HG03354 (cell line): ENCODE measurements at regions not wholly inside any gene's neighbourhood (a gene's known extent, or its start where the extent isn't known, plus 50 kb on each side); places are given as distances from the start of the nearest gene placed in this dataset.
A peak's percentile ranks its signal among the peaks of the same experiment; 100 is the strongest.

ENCODE experiments used
- ATAC-seq: cut with Tn5 transposase; IDR thresholded peaks from one replicate; pipeline ENCODE4 v1.9.1; 2021; ENCODE audit warnings: mild to moderate bottlenecking; ENCODE audit not compliant: unreplicated experiment, poor library complexity, severe bottlenecking

- ATAC-seq: no peak
Measured at GRCh38 chr6:119562168-119562567, 212.6 kb upstream of the MAN1A1 start.

- ATAC-seq: no peak
Measured at GRCh38 chr6:119559586-119559985, 210.0 kb upstream of the MAN1A1 start.

GRCh38 chr6:119557239-119557638, 207.7 kb upstream of the MAN1A1 start:
- ATAC-seq: no peak

- no peak for ATAC-seq
Measured at GRCh38 chr6:119552021-119552420, 202.5 kb upstream of the MAN1A1 start.

- no peak for ATAC-seq
Measured at GRCh38 chr6:119547024-119547423, 197.5 kb upstream of the MAN1A1 start.

- no peak for ATAC-seq
Measured at GRCh38 chr6:119545245-119545644, 195.7 kb upstream of the MAN1A1 start.

- no peak for ATAC-seq
Measured at GRCh38 chr6:119544325-119545175, 195.0 kb upstream of the MAN1A1 start.

- no peak for ATAC-seq
Measured at GRCh38 chr6:119543332-119543731, 193.8 kb upstream of the MAN1A1 start.

GRCh38 chr6:119542037-119542436, 192.5 kb upstream of the MAN1A1 start:
- no peak for ATAC-seq

GRCh38 chr6:119541132-119541905, 191.8 kb upstream of the MAN1A1 start:
- ATAC-seq: no peak

- ATAC-seq: no peak
Measured at GRCh38 chr6:119540417-119540816, 190.9 kb upstream of the MAN1A1 start.

GRCh38 chr6:119539066-119539746, 189.6 kb upstream of the MAN1A1 start:
- no peak for ATAC-seq

- ATAC-seq: no peak
Measured at GRCh38 chr6:119536666-119537065, 187.1 kb upstream of the MAN1A1 start.

- ATAC-seq: peak; percentile 44
Measured at GRCh38 chr6:119535332-119535731, 185.8 kb upstream of the MAN1A1 start.

GRCh38 chr6:119533603-119534279, 184.2 kb upstream of the MAN1A1 start:
- peak; percentile 60 for ATAC-seq

GRCh38 chr6:119527231-119527578, 177.6 kb upstream of the MAN1A1 start:
- no peak for ATAC-seq

GRCh38 chr6:119526561-119527230, 177.1 kb upstream of the MAN1A1 start:
- ATAC-seq: no peak

GRCh38 chr6:119524410-119524809, 174.8 kb upstream of the MAN1A1 start:
- ATAC-seq: no peak

- no peak for ATAC-seq
Measured at GRCh38 chr6:119523556-119523955, 174.0 kb upstream of the MAN1A1 start.
